SK-N-SH (cell line): ENCODE measurements at regions not wholly inside any gene's neighbourhood (a gene's known extent, or its start where the extent isn't known, plus 50 kb on each side); places are given as distances from the start of the nearest gene placed in this dataset.

Source experiments
- CTCF ChIA-PET: fragments of 300-600, 350-600 bp; formaldehyde crosslinking; extraction: SDS; loops from one replicate; lab custom pipeline; 2021; lab: Yijun Ruan, JAX
- POLR2A ChIA-PET: fragments of 350-600 bp; sonication (Branson Sonifier 250); formaldehyde crosslinking; extraction: SDS; loops from one replicate; lab custom pipeline; 2020; ENCODE audit warnings: antibody characterized with exemption, inconsistent platforms; lab: Yijun Ruan, JAX
- DNase-seq: peaks from one replicate; pipeline ENCODE4 v3.0.0; 2012
- H2AFZ ChIP-seq: fragments of 200-600 bp; sonication (generic); 2 replicates; pipeline ENCODE4 v1.8.1; 2016; ENCODE audit warnings: antibody characterized with exemption, mild to moderate bottlenecking, low read depth
- H3F3A ChIP-seq: fragments of 200-600 bp; sonication (generic); replicated peaks from 2 replicates; pipeline ENCODE3; 2016; ENCODE audit warnings: antibody characterized with exemption, mild to moderate bottlenecking; ENCODE audit not compliant: insufficient read depth
- H3K27ac ChIP-seq, 2 experiments: fragments of 200-500 bp in 1 of 2; fragments of 200-600 bp in 1 of 2; sonication (Bioruptor generic) in 1 of 2; sonication (generic), shearing (Covaris generic) in 1 of 2; 2 replicates each; pipeline versions ENCODE4 v1.5.1 to v1.6.1; 2014 to 2016; ENCODE audit warnings: low read depth in 2 of 2, inconsistent platforms in 1 of 2, low read length in 1 of 2, mild to moderate bottlenecking in 1 of 2, mixed read lengths in 1 of 2
- H3K27me3 ChIP-seq: fragments of 200-600 bp; sonication (generic), shearing (Covaris generic); 2 replicates; pipeline ENCODE4 v1.6.1; 2016; ENCODE audit warnings: mixed run types; ENCODE audit not compliant: insufficient read depth
- H3K36me3 ChIP-seq, 2 experiments: fragments of 200-500 bp in 1 of 2; fragments of 200-600 bp in 1 of 2; sonication (Bioruptor generic) in 1 of 2; sonication (generic) in 1 of 2; replicated peaks in 1 of 2; 2 replicates each; pipeline versions ENCODE3 to v1.5.1; 2014 to 2016; ENCODE audit warnings: low read length in 1 of 2, mild to moderate bottlenecking in 1 of 2; ENCODE audit not compliant: insufficient read depth in 2 of 2, control insufficient read depth in 1 of 2
- H3K4me1 ChIP-seq, 2 experiments: fragments of 200-500 bp in 1 of 2; fragments of 200-600 bp in 1 of 2; sonication (Bioruptor generic) in 1 of 2; sonication (generic), shearing (Covaris generic) in 1 of 2; 2 replicates each; pipeline versions ENCODE4 v1.5.1 to v1.6.1; 2014 to 2016; ENCODE audit warnings: low read depth in 1 of 2, low read length in 1 of 2, mixed run types in 1 of 2; ENCODE audit not compliant: insufficient read depth in 2 of 2, control insufficient read depth in 1 of 2
- H3K4me2 ChIP-seq: fragments of 200-600 bp; sonication (generic), shearing (Covaris generic); 2 replicates; pipeline ENCODE4 v1.6.1; 2017; ENCODE audit warnings: mixed run types
- H3K4me3 ChIP-seq, 2 experiments: fragments of 200-500 bp in 1 of 2; fragments of 200-600 bp in 1 of 2; sonication (Bioruptor generic) in 1 of 2; sonication (generic), shearing (Covaris generic) in 1 of 2; 2 replicates each; pipeline versions ENCODE4 v1.5.1 to v1.8.1; 2014 to 2016; ENCODE audit warnings: low read depth in 2 of 2, inconsistent platforms in 1 of 2, low read length in 1 of 2, mild to moderate bottlenecking in 1 of 2, mixed read lengths in 1 of 2, moderate library complexity in 1 of 2
- H3K79me2 ChIP-seq: fragments of 200-600 bp; sonication (generic); 2 replicates; pipeline ENCODE4 v1.8.1; 2017; ENCODE audit warnings: mild to moderate bottlenecking; ENCODE audit not compliant: insufficient read depth
- H3K9ac ChIP-seq: fragments of 200-600 bp; sonication (generic); 2 replicates; pipeline ENCODE4 v1.6.1; 2017; ENCODE audit warnings: mixed run types
- H3K9me2 ChIP-seq: fragments of 200-600 bp; sonication (generic); 2 replicates; pipeline ENCODE4 v1.6.1; 2017; ENCODE audit warnings: mixed run types
- H3K9me3 ChIP-seq: fragments of 200-600 bp; sonication (generic); 2 replicates; pipeline ENCODE4 v1.6.1; 2017; ENCODE audit warnings: mixed run types, mild to moderate bottlenecking, moderate library complexity
- H4K20me1 ChIP-seq: fragments of 200-600 bp; sonication (generic); 2 replicates; pipeline ENCODE4 v1.6.1; 2017; ENCODE audit warnings: mild to moderate bottlenecking, mixed run types; ENCODE audit not compliant: insufficient read depth
- CHD2 ChIP-seq: fragments of 150-350 bp; IDR thresholded peaks from 2 replicates; pipeline ENCODE4 v1.6.1; 2018; ENCODE audit warnings: low read length; ENCODE audit not compliant: partially characterized antibody
- EZH2phosphoT487 ChIP-seq: fragments of 200-600 bp; sonication (generic); IDR thresholded peaks from 2 replicates; pipeline ENCODE4 v1.6.1; 2017; ENCODE audit warnings: low read depth, mixed run types, mild to moderate bottlenecking, antibody characterized with exemption, moderate library complexity, borderline replicate concordance
- FOXM1 ChIP-seq: IDR thresholded peaks from 2 replicates; pipeline ENCODE4 v1.4.0; 2012; ENCODE audit warnings: low read depth, mild to moderate bottlenecking
- GABPA ChIP-seq: IDR thresholded peaks from 2 replicates; pipeline ENCODE4 v1.4.0; 2012; ENCODE audit warnings: low read depth, mild to moderate bottlenecking
- MXI1 ChIP-seq: IDR thresholded peaks from 2 replicates; pipeline ENCODE4 v1.6.1; 2012; ENCODE audit warnings: mild to moderate bottlenecking, low read depth, low read length, improper control_type of control experiment
- NRF1 ChIP-seq: IDR thresholded peaks from 2 replicates; pipeline ENCODE4 v1.6.1; 2012; ENCODE audit warnings: low read depth, mild to moderate bottlenecking, low read length
- RCOR1 ChIP-seq: fragments of 150-350 bp; IDR thresholded peaks from 2 replicates; pipeline ENCODE4 v1.6.1; 2017; ENCODE audit warnings: antibody characterized with exemption, low read length
- TCF12 ChIP-seq: IDR thresholded peaks from 2 replicates; pipeline ENCODE4 v1.4.0; 2012
- WGBS: methylation state at CpG from one replicate; pipeline ENCODE4 v1.1.6; 2017; ENCODE audit warnings: low lambda C conversion rate; 5-methylcytosine and 5-hydroxymethylcytosine counted together
- TF ChIP-seq, protein P1 (sequence below): IDR thresholded peaks from 2 replicates; pipeline ENCODE4 v1.6.1; 2012; ENCODE audit warnings: mild to moderate bottlenecking, low read depth, low read length, moderate library complexity
- TF ChIP-seq, protein P2 (sequence below): fragments of 200-600 bp; sonication (generic); IDR thresholded peaks from 2 replicates; pipeline ENCODE4 v1.6.1; 2017; ENCODE audit warnings: antibody characterized with exemption, mild to moderate bottlenecking, moderate library complexity
- TF ChIP-seq, protein P3 (sequence below): IDR thresholded peaks from 2 replicates; pipeline ENCODE4 v1.4.0; 2012; ENCODE audit warnings: low read depth, borderline replicate concordance

DNA sequence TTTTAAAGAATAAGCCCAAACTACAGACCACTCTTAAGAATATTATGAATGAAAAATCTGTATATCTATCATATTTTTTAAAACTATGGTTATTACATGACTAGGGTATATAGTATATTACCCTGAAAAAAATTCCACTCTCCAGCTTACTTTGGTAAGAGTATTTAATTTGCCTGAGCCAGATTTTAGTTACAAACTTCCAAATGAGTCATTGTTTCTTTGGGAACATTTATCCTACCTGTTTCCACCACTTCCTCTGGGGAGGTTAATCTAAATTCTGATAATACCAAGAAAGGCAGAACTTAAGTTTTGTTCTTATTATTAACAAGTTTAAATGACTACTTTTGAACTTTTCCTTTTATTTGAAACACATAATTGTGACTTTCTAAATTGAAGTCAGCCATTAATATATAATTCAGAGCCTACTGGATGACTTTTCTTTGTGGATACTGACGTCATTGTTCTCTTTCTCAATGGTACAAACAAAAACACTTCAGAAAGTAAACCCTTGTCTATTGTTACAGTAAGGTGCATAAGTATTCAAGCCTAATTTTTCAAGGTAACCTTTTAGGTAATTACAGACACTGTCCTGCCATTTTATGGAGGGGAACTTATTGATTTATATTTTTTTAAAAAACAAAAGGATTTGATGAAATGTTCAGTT, 135.6 kb upstream of the TLL1 start:
- no peaks in the 10 kb centered on the region for H3K9me3 ChIP-seq
- H3K27ac ChIP-seq = no peak overlapping the region
- H3K9me2 ChIP-seq = no peaks in the 10 kb centered on the region
- no peak overlapping the region for H2AFZ ChIP-seq
- TF ChIP-seq EZH2phosphoT487 = no peak
- no peak overlapping the region for H3K4me2 ChIP-seq
- 6% methylated on average over 1 of the region's 1 CpG for WGBS
- H3K79me2 ChIP-seq = no peaks in the 10 kb centered on the region; the same call in 1 of the 2 replicates
- H3K4me1 ChIP-seq = no peaks in the 10 kb centered on the region; a peak in 2 of 4 replicates
- no peaks in the 10 kb centered on the region for H3K27me3 ChIP-seq
- H3K36me3 ChIP-seq = no peaks in the 10 kb centered on the region
- H3K4me3 ChIP-seq = no peak overlapping the region
- no peak for DNase-seq
- H3K9ac ChIP-seq = no peak overlapping the region
- CTCF ChIA-PET = no interaction called here
- POLR2A ChIA-PET = no interaction called here
- H3F3A ChIP-seq = no peaks in the 10 kb centered on the region
- H4K20me1 ChIP-seq = no peaks in the 10 kb centered on the region

DNA sequence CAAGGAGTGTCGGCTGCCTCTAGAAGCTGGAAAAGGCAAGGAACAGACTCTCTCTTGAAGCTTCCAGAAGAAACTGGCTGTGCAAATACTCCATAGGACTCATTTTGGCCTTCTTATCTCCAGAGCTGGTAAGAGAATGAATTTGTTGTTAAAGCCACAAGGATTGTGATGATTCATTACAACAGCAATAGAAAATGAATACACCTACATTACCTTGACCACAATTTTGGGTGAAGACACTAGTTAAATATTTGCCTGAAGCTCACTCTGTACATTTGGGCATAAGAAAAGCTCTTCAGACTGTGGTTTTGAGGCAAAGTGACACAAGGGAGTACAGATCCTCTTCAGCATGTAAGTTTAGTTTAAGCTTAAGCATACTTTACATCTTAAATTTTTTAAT, 134.5 kb upstream of the TLL1 start:
- Histone ChIP-seq H2AFZ (no peak overlapping the region), H3K4me1 (no peaks in the 10 kb centered on the region; a peak in 1 of 4 replicates), H3K9ac (no peak overlapping the region), H3K27me3 (no peaks in the 10 kb centered on the region), H3K4me2 (no peak overlapping the region), H3K36me3 (no peaks in the 10 kb centered on the region), H3K27ac (no peak overlapping the region), H3K79me2 (no peaks in the 10 kb centered on the region; the same call in 1 of the 2 replicates), H4K20me1 (no peaks in the 10 kb centered on the region), H3F3A (no peaks in the 10 kb centered on the region), H3K9me2 (no peaks in the 10 kb centered on the region), H3K9me3 (no peaks in the 10 kb centered on the region), H3K4me3 (no peak overlapping the region)
- CTCF ChIA-PET = no interaction called here
- no peak for DNase-seq
- WGBS = 44% methylated on average over 1 of the region's 1 CpG
- POLR2A ChIA-PET = no interaction called here
- TF ChIP-seq, protein P1, sequence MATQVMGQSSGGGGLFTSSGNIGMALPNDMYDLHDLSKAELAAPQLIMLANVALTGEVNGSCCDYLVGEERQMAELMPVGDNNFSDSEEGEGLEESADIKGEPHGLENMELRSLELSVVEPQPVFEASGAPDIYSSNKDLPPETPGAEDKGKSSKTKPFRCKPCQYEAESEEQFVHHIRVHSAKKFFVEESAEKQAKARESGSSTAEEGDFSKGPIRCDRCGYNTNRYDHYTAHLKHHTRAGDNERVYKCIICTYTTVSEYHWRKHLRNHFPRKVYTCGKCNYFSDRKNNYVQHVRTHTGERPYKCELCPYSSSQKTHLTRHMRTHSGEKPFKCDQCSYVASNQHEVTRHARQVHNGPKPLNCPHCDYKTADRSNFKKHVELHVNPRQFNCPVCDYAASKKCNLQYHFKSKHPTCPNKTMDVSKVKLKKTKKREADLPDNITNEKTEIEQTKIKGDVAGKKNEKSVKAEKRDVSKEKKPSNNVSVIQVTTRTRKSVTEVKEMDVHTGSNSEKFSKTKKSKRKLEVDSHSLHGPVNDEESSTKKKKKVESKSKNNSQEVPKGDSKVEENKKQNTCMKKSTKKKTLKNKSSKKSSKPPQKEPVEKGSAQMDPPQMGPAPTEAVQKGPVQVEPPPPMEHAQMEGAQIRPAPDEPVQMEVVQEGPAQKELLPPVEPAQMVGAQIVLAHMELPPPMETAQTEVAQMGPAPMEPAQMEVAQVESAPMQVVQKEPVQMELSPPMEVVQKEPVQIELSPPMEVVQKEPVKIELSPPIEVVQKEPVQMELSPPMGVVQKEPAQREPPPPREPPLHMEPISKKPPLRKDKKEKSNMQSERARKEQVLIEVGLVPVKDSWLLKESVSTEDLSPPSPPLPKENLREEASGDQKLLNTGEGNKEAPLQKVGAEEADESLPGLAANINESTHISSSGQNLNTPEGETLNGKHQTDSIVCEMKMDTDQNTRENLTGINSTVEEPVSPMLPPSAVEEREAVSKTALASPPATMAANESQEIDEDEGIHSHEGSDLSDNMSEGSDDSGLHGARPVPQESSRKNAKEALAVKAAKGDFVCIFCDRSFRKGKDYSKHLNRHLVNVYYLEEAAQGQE = no peak
- no peak for TF ChIP-seq FOXM1
- no peak for TF ChIP-seq TCF12
- no peak for TF ChIP-seq RCOR1
- no peak for TF ChIP-seq CHD2
- TF ChIP-seq, protein P2, sequence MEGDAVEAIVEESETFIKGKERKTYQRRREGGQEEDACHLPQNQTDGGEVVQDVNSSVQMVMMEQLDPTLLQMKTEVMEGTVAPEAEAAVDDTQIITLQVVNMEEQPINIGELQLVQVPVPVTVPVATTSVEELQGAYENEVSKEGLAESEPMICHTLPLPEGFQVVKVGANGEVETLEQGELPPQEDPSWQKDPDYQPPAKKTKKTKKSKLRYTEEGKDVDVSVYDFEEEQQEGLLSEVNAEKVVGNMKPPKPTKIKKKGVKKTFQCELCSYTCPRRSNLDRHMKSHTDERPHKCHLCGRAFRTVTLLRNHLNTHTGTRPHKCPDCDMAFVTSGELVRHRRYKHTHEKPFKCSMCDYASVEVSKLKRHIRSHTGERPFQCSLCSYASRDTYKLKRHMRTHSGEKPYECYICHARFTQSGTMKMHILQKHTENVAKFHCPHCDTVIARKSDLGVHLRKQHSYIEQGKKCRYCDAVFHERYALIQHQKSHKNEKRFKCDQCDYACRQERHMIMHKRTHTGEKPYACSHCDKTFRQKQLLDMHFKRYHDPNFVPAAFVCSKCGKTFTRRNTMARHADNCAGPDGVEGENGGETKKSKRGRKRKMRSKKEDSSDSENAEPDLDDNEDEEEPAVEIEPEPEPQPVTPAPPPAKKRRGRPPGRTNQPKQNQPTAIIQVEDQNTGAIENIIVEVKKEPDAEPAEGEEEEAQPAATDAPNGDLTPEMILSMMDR = no peak
- no peak for TF ChIP-seq MXI1
- TF ChIP-seq NRF1 = no peak
- TF ChIP-seq, protein P3, sequence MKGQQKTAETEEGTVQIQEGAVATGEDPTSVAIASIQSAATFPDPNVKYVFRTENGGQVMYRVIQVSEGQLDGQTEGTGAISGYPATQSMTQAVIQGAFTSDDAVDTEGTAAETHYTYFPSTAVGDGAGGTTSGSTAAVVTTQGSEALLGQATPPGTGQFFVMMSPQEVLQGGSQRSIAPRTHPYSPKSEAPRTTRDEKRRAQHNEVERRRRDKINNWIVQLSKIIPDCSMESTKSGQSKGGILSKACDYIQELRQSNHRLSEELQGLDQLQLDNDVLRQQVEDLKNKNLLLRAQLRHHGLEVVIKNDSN = no peak
- no peak for TF ChIP-seq GABPA
